ENCODE measurements at regions not wholly inside any gene's neighbourhood (a gene's known extent, or its start where the extent isn't known, plus 50 kb on each side); places are given as distances from the start of the nearest gene placed in this dataset.
"Not testable (repeated sequence)": the region's sequence is repeated elsewhere in the genome, so short reads cannot be mapped to it uniquely, and the experiment has no call there.

- TF ChIP-seq ZFX (IDR thresholded peaks at IDR 0.05) (no peak), CTCF (conservative IDR thresholded peaks at IDR 0.05) (no peak)
- H3K27ac ChIP-seq = no peak overlapping the region
These were observed 629.5 kb upstream of the KCNMB2 start for GRCh38 chr3:177906578-177907229.

DNA sequence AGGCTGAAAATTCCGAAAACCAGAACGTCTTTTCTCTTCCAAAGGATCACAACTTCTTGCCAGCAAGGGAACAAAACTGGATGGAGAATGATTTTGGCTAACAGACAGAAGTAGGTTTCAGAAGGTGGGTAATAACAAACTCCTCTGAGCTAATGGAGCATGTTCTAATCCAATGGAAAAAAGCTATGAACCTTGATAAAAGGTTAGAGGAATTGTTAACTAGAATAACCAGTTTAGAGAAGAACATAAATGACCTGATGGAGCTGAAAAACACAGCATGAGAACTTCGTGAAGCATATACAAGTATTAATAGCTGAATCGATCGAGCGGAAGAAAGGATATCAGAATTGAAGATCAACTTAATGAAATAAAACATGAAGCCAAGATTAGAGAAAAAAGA, 626.7 kb upstream of the KCNMB2 start:
- not testable (repeated sequence) for H3K27ac ChIP-seq

- no peak overlapping the region for H3K27ac ChIP-seq
- TF ChIP-seq CTCF (conservative IDR thresholded peaks at IDR 0.05) (no peak), ZFX (IDR thresholded peaks at IDR 0.05) (no peak)
These were observed 622.0 kb upstream of the KCNMB2 start for GRCh38 chr3:177914224-177914623.

DNA sequence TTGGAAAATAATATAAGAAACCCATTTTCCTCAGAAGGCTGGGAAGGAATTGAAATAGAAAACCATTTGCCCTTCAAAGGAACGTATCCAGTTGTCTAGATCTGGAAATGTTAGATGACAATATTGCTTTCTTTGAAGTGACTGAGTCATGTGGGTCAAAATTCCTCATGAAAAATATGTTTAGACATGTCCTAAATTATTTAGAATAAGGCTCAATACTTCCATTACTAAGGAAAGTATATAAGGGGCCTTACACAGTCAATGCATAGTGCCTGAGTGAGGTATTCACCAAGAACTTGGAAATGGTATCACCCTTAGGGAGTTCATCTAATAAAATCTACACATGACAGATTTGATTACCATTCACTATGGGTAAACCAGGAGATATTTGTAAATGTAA, 619.8 kb upstream of the KCNMB2 start:
- H3K27ac ChIP-seq = no peak overlapping the region
- TF ChIP-seq ZFX (IDR thresholded peaks at IDR 0.05) (no peak), CTCF (conservative IDR thresholded peaks at IDR 0.05) (no peak)

GRCh38 chr3:177917234-177917861, 618.9 kb upstream of the KCNMB2 start:
- no peak overlapping the region for H3K27ac ChIP-seq
- TF ChIP-seq CTCF (conservative IDR thresholded peaks at IDR 0.05) (no peak), ZFX (IDR thresholded peaks at IDR 0.05) (no peak)

DNA sequence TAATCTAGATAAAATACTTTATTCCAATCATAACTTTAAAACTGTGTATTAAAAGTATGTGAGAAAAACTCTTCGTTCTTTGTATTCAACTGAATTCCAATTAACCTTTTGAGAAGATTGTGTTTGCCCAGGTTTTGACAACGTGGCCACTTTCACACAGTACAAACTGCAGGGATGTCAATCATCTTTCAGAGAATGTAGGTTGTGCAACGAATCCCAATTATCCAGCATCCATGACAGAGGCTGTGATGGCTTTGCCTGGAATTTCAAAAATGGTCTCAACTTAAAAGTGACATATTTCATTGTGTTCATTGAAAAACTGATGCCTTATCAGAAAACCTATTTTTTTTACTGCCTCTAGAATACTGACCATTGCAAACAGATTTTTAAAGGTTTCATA, 615.1 kb upstream of the KCNMB2 start:
- H3K27ac ChIP-seq = no peak overlapping the region
- TF ChIP-seq ZFX (IDR thresholded peaks at IDR 0.05) = no peak
- TF ChIP-seq CTCF (conservative IDR thresholded peaks at IDR 0.05) = no peak

DNA sequence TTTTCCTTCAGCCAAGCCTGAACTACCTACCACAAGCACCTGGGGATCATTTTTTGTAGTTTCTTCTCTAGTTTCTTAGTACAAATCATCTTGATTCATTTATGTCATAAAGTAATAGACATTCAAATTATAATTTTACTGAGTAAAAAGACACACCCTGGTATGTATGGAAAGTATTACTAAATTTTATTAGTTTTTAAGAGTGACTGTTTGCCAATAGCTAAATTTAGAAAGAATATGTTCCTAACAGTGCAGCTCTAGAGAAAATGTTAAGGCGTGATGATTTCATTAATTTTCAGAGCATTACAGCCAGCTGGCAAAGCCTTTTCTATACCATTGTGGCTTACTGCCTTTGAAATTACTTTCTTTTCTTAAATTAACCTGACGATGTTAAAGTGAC, 612.0 kb upstream of the KCNMB2 start:
- TF ChIP-seq CTCF (conservative IDR thresholded peaks at IDR 0.05) = no peak
- H3K27ac ChIP-seq = no peak overlapping the region

All from C4-2B (cell line).